ENCODE measurements at regions not wholly inside any gene's neighbourhood (a gene's known extent, or its start where the extent isn't known, plus 50 kb on each side); places are given as distances from the start of the nearest gene placed in this dataset.

DNA sequence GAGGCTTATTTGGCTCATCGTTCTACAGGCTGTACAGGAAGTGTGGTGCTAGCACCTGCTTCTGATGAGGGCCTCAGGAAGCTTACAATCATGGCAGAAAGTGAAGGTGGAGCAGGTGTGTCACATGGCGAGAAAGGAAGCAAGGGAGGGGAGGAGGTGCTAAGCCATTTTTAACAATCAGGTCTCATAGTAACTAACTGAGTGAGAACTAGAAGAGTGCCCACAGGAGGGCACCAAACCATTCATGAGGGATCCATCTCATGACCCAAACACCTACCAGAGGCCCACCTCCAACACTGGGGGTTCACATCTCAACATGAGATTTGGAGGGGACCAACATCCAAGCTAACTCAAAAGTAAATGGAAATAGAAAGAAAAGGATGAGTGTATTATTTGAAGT, 78.1 kb downstream of the CXCL12 start:
- no peak overlapping the region for H3K4me3 ChIP-seq (replicated peaks in 1 of 2; ENCODE audit: low read depth in 2 of 2, low read length in 2 of 2)
- TF ChIP-seq, protein P1, sequence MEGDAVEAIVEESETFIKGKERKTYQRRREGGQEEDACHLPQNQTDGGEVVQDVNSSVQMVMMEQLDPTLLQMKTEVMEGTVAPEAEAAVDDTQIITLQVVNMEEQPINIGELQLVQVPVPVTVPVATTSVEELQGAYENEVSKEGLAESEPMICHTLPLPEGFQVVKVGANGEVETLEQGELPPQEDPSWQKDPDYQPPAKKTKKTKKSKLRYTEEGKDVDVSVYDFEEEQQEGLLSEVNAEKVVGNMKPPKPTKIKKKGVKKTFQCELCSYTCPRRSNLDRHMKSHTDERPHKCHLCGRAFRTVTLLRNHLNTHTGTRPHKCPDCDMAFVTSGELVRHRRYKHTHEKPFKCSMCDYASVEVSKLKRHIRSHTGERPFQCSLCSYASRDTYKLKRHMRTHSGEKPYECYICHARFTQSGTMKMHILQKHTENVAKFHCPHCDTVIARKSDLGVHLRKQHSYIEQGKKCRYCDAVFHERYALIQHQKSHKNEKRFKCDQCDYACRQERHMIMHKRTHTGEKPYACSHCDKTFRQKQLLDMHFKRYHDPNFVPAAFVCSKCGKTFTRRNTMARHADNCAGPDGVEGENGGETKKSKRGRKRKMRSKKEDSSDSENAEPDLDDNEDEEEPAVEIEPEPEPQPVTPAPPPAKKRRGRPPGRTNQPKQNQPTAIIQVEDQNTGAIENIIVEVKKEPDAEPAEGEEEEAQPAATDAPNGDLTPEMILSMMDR (IDR thresholded peaks at IDR 0.05; ENCODE audit: low read depth, low read length): no peak
- DNase-seq (ENCODE audit: low read depth in 2 of 2): peak in 1 of 2 donors; percentile 27

DNA sequence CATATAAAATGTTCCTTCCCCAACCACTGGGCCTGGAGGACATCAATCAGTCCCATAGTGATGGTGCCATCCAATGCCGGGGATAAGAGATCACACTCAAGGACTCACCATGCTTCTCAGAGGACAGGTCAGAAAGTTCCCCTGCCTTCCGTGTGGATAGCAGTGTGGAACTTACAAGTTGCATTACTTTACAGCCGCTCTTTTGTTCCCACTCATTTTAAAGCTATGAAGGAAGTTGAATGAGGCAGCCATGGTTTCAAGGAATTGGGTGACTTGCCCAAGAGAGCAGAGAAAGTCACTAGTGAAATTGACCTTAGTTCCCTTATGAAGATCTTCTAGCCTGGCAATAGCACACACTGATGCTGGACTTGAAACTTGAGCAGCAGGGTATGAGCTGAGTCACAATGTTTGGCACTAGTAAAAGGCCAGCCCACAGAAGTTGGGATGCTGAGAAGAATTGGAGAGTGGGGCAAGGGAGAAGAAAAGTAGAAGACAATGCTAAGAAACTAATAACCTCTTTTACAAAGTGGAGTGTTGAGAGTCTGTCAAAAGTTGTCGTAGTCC, 78.7 kb downstream of the CXCL12 start:
- H3K4me3 ChIP-seq (replicated peaks in 1 of 2; ENCODE audit: low read depth in 2 of 2, low read length in 2 of 2): no peak overlapping the region
- peak; percentile 66 to 80 for DNase-seq (ENCODE audit: low read depth in 2 of 2)
- TF ChIP-seq, protein P1 (IDR thresholded peaks at IDR 0.05; ENCODE audit: low read depth, low read length): no peak

DNA sequence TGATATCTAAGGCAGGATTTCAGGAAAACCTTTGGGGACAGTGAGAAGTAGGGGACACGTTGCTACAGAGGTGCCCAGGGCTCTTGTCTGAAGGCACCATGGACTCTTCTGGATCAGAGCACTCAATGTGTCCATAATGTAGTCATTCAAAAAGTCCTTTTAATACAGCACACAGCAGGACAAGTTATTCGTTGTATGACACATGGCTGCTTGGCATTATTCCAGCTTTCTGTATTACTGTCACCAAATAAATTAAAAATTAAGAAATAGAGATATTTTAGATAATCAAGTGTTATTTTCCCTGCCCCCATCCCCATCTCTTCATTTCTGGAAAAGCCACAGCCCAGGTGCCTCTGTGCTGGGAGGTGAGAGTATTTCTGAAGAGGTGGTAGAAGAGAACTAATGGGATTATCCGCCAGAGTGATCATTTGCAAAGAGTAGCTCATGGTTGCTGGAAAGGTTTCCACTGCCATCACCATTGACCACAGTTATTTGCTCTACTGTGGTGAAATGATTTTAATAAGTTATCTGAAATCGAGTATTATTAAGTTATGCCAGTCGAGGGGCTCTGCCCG, 83.0 kb downstream of the CXCL12 start:
- TF ChIP-seq, protein P1 (IDR thresholded peaks at IDR 0.05; ENCODE audit: low read depth, low read length): no peak

DNA sequence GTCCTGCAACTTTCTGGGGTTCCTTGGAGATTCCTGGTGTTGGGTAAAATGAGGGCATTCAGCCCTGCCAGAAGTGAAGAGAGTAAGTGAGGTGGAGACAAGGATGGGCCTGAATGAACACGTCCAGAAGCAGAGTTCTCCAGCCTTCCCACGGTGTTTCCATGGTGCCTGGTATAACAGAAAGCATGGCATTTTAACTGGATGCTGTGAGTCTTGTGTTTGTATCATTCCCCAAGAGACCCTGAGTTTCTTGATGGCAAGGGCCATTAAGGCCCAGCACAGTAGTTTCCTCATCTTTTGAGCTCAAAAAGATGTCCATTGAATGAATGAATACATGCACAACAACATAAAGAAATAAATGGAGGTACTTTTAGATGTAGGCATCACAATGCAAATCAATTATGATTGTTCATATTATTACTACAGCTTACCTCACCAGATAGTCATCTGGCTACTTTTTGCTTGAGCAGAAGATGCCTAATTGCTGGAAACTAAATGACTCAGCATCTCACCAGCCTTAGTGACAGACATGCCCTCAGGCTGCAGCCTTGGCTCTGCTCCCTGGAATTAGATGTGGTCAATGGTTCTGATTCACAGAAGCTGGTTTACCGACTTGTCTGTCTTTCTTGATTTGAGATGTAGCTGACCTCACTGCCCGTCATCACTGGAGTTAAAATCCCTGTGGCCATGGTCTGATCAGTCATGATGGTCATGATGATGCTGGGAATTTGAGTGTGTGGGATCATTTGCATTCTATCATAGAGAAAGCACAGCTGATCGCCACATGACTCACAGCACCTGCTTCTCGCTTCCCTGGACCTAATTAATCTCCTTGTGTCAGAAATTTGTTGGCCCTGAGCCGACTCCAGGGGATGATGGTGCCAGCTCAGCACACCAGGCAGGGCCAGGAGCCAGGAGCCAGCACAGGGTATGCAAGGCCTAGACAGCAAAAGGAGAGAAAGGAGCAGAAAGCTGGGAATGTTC, 83.9 kb downstream of the CXCL12 start:
- H3K4me3 ChIP-seq (replicated peaks in 1 of 2; ENCODE audit: low read depth in 2 of 2, low read length in 2 of 2): no peak overlapping the region
- TF ChIP-seq, protein P1 (IDR thresholded peaks at IDR 0.05; ENCODE audit: low read depth, low read length): no peak
- DNase-seq (ENCODE audit: low read depth in 2 of 2): peak; percentile 76 to 95

More for the DNA sequence above, 83.0 kb downstream of the CXCL12 start:
- H3K4me3 ChIP-seq (replicated peaks in 1 of 2; ENCODE audit: low read depth in 2 of 2, low read length in 2 of 2): no peak overlapping the region
- DNase-seq (ENCODE audit: low read depth in 2 of 2): peak in 1 of 2 donors; percentile 36

DNA sequence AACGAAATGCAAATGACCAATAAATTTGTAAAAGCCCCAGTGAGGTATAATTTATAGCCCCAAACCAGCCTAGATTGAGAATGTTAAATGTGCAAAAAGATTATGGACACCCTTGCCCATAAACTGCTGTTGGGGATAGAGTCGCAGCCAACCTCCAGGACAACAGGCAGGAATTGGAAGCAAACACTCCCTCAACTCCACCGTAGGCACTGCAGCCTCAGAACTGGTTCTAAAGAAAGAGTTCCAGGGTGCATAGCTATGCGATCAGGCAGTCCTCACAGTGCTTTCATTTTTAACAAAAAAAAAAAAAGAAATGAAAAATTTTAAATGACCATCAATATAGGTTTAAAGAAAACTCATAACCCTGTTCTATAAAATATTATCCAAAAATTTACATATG, 86.2 kb downstream of the CXCL12 start:
- DNase-seq (ENCODE audit: low read depth in 2 of 2): no peak
- no peak overlapping the region for H3K4me3 ChIP-seq (replicated peaks in 1 of 2; ENCODE audit: low read depth in 2 of 2, low read length in 2 of 2)
- TF ChIP-seq, protein P1 (IDR thresholded peaks at IDR 0.05; ENCODE audit: low read depth, low read length): no peak

DNA sequence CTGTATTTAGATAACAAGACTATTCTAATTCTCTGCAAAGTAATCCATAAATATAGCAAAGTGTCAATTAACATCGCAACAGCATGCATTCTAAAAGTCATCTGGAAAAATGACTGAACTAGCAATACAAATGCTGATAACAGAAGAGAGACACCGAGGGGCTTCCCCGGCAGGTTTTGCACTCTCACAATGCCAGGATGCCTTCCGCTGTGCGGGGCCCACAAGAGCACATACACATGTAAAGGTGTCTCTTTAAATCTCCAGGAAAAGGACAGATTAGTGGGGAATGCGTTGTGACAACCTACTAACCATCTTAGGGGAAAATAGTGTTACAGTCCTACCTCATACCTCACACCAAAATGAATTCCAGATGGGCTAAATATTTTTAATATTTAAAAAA, 86.9 kb downstream of the CXCL12 start:
- no peak for DNase-seq (ENCODE audit: low read depth in 2 of 2)
- no peak overlapping the region for H3K4me3 ChIP-seq (replicated peaks in 1 of 2; ENCODE audit: low read depth in 2 of 2, low read length in 2 of 2)
- TF ChIP-seq, protein P1 (IDR thresholded peaks at IDR 0.05; ENCODE audit: low read depth, low read length): no peak

Data from cardiac fibroblast (primary cell).